HL-60 (cell line): ENCODE measurements at regions not wholly inside any gene's neighbourhood (a gene's known extent, or its start where the extent isn't known, plus 50 kb on each side); places are given as distances from the start of the nearest gene placed in this dataset.

Experiments used
- DNase-seq, 2 experiments: peaks; one replicate each; pipeline ENCODE4 v3.0.0-alpha.2; 2010 to 2020; ENCODE audit warnings: low read depth in 1 of 2, low spot score in 1 of 2
- H3K27ac ChIP-seq: fragments of 250-450 bp; sonication (Bioruptor Pico); replicated peaks from 2 replicates; pipeline ENCODE4 v1.5.1; 2020; ENCODE audit warnings: mild to moderate bottlenecking, moderate library complexity
- H3K27me3 ChIP-seq: fragments of 250-450 bp; sonication (Bioruptor Pico); 2 replicates; pipeline ENCODE4 v1.5.1; 2021; ENCODE audit warnings: mild to moderate bottlenecking, moderate library complexity; ENCODE audit not compliant: insufficient read depth, poor library complexity, severe bottlenecking
- H3K4me3 ChIP-seq: replicated peaks from 2 replicates; pipeline ENCODE4 v1.5.1; 2011; ENCODE audit warnings: mild to moderate bottlenecking, control low read depth, low read length; ENCODE audit not compliant: insufficient read depth
- GABPA ChIP-seq: IDR thresholded peaks from 2 replicates; pipeline ENCODE4 v1.6.1; 2012; ENCODE audit warnings: low read depth
- POLR2AphosphoS5 ChIP-seq: IDR thresholded peaks from 2 replicates; pipeline ENCODE4 v1.6.1; 2012; ENCODE audit warnings: low read depth
- SPI1 ChIP-seq: IDR thresholded peaks from 2 replicates; pipeline ENCODE4 v1.6.1; 2012; ENCODE audit warnings: low read depth, mild to moderate bottlenecking, borderline replicate concordance
- TF ChIP-seq, protein P1 (sequence below): IDR thresholded peaks from 2 replicates; pipeline ENCODE4 v1.6.1; 2012; ENCODE audit warnings: low read depth; ENCODE audit not compliant: insufficient replicate concordance
- TF ChIP-seq, protein P2 (sequence below): IDR thresholded peaks from one replicate; pipeline ENCODE4 v1.5.1; 2011; ENCODE audit warnings: low read length, control low read depth, inconsistent platforms; ENCODE audit not compliant: insufficient read depth

DNA sequence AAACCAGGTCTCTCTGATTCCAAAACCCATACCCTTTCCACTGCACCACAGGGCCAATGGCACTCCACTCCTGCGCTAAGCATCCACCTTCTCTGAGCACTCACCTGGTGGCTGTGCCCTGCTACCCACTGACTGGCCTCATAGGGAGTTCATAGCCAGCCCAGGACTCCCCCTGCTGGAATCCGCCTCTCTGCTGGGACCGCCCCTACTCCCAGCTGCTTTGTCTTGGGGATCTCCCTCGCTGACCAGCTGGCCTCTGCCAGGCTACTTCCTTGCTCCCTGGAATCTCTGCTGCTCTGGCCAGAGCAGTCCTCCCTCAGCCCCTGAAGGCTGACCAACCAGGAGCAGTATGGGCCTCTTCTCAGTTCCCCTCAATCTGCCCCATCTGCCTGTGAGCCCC lies 129.7 kb downstream of the FAXC start:
- Histone ChIP-seq H3K27ac (no peak overlapping the region), H3K4me3 (no peak overlapping the region), H3K27me3 (peaks cover 2% of the 10 kb centered on the region)
- TF ChIP-seq GABPA (no peak), POLR2AphosphoS5 (no peak), SPI1 (no peak)
- TF ChIP-seq, protein P1, sequence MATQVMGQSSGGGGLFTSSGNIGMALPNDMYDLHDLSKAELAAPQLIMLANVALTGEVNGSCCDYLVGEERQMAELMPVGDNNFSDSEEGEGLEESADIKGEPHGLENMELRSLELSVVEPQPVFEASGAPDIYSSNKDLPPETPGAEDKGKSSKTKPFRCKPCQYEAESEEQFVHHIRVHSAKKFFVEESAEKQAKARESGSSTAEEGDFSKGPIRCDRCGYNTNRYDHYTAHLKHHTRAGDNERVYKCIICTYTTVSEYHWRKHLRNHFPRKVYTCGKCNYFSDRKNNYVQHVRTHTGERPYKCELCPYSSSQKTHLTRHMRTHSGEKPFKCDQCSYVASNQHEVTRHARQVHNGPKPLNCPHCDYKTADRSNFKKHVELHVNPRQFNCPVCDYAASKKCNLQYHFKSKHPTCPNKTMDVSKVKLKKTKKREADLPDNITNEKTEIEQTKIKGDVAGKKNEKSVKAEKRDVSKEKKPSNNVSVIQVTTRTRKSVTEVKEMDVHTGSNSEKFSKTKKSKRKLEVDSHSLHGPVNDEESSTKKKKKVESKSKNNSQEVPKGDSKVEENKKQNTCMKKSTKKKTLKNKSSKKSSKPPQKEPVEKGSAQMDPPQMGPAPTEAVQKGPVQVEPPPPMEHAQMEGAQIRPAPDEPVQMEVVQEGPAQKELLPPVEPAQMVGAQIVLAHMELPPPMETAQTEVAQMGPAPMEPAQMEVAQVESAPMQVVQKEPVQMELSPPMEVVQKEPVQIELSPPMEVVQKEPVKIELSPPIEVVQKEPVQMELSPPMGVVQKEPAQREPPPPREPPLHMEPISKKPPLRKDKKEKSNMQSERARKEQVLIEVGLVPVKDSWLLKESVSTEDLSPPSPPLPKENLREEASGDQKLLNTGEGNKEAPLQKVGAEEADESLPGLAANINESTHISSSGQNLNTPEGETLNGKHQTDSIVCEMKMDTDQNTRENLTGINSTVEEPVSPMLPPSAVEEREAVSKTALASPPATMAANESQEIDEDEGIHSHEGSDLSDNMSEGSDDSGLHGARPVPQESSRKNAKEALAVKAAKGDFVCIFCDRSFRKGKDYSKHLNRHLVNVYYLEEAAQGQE, result no peak
- TF ChIP-seq, protein P2, sequence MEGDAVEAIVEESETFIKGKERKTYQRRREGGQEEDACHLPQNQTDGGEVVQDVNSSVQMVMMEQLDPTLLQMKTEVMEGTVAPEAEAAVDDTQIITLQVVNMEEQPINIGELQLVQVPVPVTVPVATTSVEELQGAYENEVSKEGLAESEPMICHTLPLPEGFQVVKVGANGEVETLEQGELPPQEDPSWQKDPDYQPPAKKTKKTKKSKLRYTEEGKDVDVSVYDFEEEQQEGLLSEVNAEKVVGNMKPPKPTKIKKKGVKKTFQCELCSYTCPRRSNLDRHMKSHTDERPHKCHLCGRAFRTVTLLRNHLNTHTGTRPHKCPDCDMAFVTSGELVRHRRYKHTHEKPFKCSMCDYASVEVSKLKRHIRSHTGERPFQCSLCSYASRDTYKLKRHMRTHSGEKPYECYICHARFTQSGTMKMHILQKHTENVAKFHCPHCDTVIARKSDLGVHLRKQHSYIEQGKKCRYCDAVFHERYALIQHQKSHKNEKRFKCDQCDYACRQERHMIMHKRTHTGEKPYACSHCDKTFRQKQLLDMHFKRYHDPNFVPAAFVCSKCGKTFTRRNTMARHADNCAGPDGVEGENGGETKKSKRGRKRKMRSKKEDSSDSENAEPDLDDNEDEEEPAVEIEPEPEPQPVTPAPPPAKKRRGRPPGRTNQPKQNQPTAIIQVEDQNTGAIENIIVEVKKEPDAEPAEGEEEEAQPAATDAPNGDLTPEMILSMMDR, result no peak
- DNase-seq, result no peak

DNA sequence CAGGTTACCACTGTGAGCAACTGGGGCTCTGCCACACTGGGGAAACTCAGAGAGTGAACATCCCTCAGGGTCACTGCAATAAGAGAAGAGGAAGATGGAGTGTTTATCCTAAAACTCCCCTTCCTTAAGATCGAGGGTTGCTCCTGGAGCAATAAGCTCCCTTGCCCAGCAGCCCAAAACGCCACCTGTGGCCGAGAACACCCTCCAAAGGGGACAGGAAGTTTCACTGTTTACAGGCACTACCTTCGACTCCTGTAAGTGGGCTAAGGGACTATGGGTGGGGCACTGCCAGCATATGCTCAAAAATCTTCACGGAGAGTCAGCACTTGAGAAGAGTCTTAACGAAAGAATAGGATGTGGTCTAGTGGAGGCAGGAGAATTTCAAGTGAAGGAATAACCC lies 132.5 kb downstream of the FAXC start:
- TF ChIP-seq SPI1, result no peak
- TF ChIP-seq, protein P2, result no peak
- TF ChIP-seq POLR2AphosphoS5, result no peak
- TF ChIP-seq GABPA, result no peak
- TF ChIP-seq, protein P1, result no peak
- H3K4me3 ChIP-seq, result no peak overlapping the region
- H3K27ac ChIP-seq, result no peak overlapping the region
- peaks cover 2% of the 10 kb centered on the region for H3K27me3 ChIP-seq
- no peak for DNase-seq

DNA sequence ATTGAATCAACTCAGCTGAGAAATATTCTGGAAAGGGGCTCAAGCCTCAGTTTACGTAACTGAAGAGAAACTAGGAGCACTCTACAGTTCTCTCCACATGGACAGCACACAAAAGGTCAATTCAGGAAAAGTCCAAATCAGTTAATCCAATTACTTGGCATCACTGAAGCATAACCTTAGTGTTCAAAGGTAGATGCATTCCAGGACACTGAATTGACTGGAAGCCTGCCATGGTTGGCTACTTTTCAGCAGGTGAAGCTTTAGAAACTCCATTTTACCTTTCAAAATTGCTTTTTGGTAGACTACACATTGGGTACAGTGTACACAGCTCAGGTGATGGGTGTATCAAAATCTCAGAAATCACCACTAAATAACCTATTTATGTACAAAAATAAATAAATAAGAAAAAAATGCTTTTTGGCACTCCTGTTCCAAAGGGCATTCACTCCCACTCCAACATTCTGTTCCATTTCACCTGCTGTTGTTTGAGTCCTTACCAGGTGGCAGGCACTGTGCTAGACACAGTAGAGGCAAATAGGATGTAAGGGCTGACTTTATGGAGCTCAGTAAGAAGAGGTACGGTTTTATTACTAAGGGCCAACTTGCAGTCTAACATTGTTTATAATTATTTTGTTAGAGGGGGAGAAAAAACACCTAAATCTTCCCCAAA lies 153.4 kb downstream of the FAXC start:
- no peak overlapping the region for H3K27ac ChIP-seq
- no peaks in the 10 kb centered on the region for H3K27me3 ChIP-seq
- no peak for TF ChIP-seq GABPA
- TF ChIP-seq, protein P1, result no peak
- TF ChIP-seq, protein P2, result no peak
- no peak for TF ChIP-seq POLR2AphosphoS5
- TF ChIP-seq SPI1, result no peak
- H3K4me3 ChIP-seq, result no peak overlapping the region
- no peak for DNase-seq
